ENCODE measurements at regions not wholly inside any gene's neighbourhood (a gene's known extent, or its start where the extent isn't known, plus 50 kb on each side); places are given as distances from the start of the nearest gene placed in this dataset.

- no peak for DNase-seq (ENCODE audit: low read depth in 2 of 2)
These were observed 819.9 kb downstream of the OLFM4 start for GRCh38 chr13:53848366-53848961.

GRCh38 chr13:53854321-53854720 is 825.7 kb downstream of the OLFM4 start:
- DNase-seq (ENCODE audit: low read depth in 2 of 2), result no peak

GRCh38 chr13:53856573-53857195 is 828.1 kb downstream of the OLFM4 start:
- DNase-seq (ENCODE audit: low read depth in 2 of 2), result no peak

- DNase-seq (ENCODE audit: low read depth in 2 of 2), result no peak
These were observed 834.9 kb downstream of the OLFM4 start for GRCh38 chr13:53863520-53863919.

DNA sequence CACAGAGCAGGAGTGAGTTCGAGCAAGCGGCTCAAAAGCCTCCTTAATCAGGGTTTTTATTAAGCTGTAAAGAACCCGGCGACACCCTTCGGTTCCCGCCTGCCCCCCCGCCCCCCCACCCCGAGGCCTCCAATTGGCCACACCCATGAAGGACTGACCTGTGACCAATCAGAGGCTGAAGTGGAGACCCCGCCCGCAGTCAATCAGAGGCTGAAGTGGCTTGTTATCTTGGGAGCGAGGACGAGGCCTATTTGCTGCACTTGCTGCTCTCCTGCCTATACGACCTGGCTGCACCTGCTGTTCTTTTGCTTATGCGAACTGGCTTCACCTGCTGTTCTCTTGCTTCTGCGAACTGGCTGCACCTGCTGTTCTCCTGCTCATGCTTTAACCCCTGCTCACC is 844.9 kb downstream of the OLFM4 start:
- no peak for DNase-seq (ENCODE audit: low read depth in 2 of 2)

DNA sequence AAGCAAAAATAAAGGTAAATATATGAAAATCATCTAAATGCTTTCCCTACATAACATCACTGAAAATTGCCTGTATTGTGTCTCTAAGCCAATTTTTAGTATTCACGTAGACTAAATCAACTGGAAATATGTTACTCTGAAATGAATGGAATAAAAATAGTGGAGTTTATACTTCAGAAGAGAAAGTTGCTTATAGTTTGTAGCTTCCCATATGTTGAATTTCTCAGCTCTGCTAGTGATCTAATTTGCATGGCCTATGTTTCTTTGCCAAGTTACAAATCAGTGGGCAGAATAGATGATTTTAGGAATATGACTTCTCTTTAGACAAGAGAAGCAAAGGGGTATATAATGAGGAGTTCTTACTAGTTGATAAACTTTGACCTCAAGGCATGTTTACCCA is 850.2 kb downstream of the OLFM4 start:
- no peak for DNase-seq (ENCODE audit: low read depth in 2 of 2)

- no peak for DNase-seq (ENCODE audit: low read depth in 2 of 2)
These were observed 857.4 kb downstream of the OLFM4 start for GRCh38 chr13:53885997-53886396.

DNA sequence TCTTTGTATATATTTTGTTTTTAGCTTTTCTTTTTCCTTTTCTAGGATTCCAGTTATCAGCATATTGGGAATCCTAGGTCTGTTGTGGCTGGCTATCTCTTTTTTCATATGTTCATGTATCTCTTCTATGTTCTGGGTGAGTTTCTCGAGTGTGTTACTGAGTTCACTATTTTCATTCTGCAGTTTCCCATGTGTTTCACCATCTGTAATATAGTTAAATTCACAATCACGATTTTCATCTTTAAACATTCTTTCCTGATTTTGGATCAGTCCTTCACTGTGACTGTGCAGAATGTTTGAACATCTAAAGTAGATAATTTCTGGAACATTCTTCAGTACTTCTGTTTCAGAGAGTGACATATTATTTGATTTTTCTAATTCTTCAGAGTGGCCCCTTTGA is 862.1 kb downstream of the OLFM4 start:
- no peak for DNase-seq (ENCODE audit: low read depth in 2 of 2)

GRCh38 chr13:53901593-53901992 is 873.0 kb downstream of the OLFM4 start:
- no peak for DNase-seq (ENCODE audit: low read depth in 2 of 2)

DNA sequence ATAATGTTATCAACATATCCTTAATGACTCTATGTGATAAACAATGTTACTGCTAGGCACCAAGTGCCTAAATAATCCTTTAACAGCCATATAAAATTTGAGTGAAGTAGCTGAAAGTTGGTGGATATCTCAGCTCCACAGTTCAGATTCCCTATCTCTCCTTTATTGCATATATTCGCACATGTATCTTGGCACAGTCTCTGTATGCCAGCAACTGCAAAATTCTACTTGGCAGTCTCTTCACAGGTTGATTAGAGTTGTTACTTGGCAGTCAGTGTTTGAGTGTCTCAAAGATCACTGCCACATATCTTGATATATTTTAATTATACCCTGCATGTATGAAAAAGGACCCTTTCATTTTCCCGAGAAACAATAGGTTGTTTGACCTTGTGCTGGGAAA is 879.3 kb downstream of the OLFM4 start:
- no peak for DNase-seq (ENCODE audit: low read depth in 2 of 2)

GRCh38 chr13:53920916-53921315 is 892.3 kb downstream of the OLFM4 start:
- no peak for DNase-seq (ENCODE audit: low read depth in 2 of 2)

GRCh38 chr13:53921473-53921872 is 892.9 kb downstream of the OLFM4 start:
- no peak for DNase-seq (ENCODE audit: low read depth in 2 of 2)

- DNase-seq (ENCODE audit: low read depth in 2 of 2), result no peak
These were observed 913.1 kb downstream of the OLFM4 start for GRCh38 chr13:53941588-53942190.

GRCh38 chr13:53946500-53946899 is 917.9 kb downstream of the OLFM4 start:
- DNase-seq (ENCODE audit: low read depth in 2 of 2), result no peak

- DNase-seq (ENCODE audit: low read depth in 2 of 2), result no peak
These were observed 924.6 kb downstream of the OLFM4 start for GRCh38 chr13:53953183-53953582.

All from stimulated activated CD8-positive, alpha-beta memory T cell treated with anti-CD3 and anti-CD28 coated beads, Interleukin-2, amount 100 ng/mL, for 1 hour (primary cell).